HEK293T (cell line): ENCODE measurements at regions not wholly inside any gene's neighbourhood (a gene's known extent, or its start where the extent isn't known, plus 50 kb on each side); places are given as distances from the start of the nearest gene placed in this dataset.

Experiments
- CTCF ChIA-PET: fragments of 350-600 bp; formaldehyde crosslinking; extraction: SDS; loops from one replicate; lab custom pipeline; 2021; ENCODE audit warnings: antibody characterized with exemption, inconsistent platforms; lab: Yijun Ruan, JAX
- POLR2A ChIA-PET: fragments of 350-600 bp; formaldehyde crosslinking; extraction: SDS; loops from one replicate; lab custom pipeline; 2020; ENCODE audit warnings: antibody characterized with exemption, inconsistent platforms; lab: Yijun Ruan, JAX
- DNase-seq: peaks from one replicate; pipeline ENCODE4 v3.0.0; 2012; ENCODE audit warnings: mixed read lengths; ENCODE audit errors: extremely low spot score
- ARNT ChIP-seq: fragments of 450-650 bp; IDR thresholded peaks from 2 replicates; pipeline ENCODE4 v1.6.1; 2017; ENCODE audit warnings: mild to moderate bottlenecking
- BHLHE40 ChIP-seq: fragments of 450-650 bp; IDR thresholded peaks from 2 replicates; pipeline ENCODE4 v1.6.1; 2016; ENCODE audit warnings: mild to moderate bottlenecking, moderate library complexity, borderline replicate concordance
- CTBP1 ChIP-seq: fragments of 450-650 bp; IDR thresholded peaks from 2 replicates; pipeline ENCODE4 v1.6.1; 2016; ENCODE audit warnings: borderline replicate concordance
- ELF4 ChIP-seq: fragments of 450-650 bp; IDR thresholded peaks from 2 replicates; pipeline ENCODE4 v1.6.1; 2017; ENCODE audit warnings: antibody characterized with exemption
- FOXA1 ChIP-seq: fragments of 450-650 bp; IDR thresholded peaks from 2 replicates; pipeline ENCODE4 v1.6.1; 2016; ENCODE audit warnings: mild to moderate bottlenecking
- FOXK2 ChIP-seq: fragments of 450-650 bp; IDR thresholded peaks from 2 replicates; pipeline ENCODE4 v1.6.1; 2016; ENCODE audit warnings: mild to moderate bottlenecking
- FOXM1 ChIP-seq: fragments of 450-650 bp; IDR thresholded peaks from 2 replicates; pipeline ENCODE4 v1.6.1; 2017; ENCODE audit warnings: mild to moderate bottlenecking, borderline replicate concordance
- HDGF ChIP-seq: fragments of 450-650 bp; IDR thresholded peaks from 2 replicates; pipeline ENCODE4 v1.6.1; 2017; ENCODE audit warnings: antibody characterized with exemption, borderline replicate concordance
- L3MBTL2 ChIP-seq: fragments of 450-650 bp; conservative IDR thresholded peaks from 2 replicates; pipeline ENCODE4 v1.6.1; 2016; ENCODE audit warnings: mild to moderate bottlenecking
- LEF1 ChIP-seq: fragments of 450-650 bp; IDR thresholded peaks from 2 replicates; pipeline ENCODE4 v1.6.1; 2017; ENCODE audit warnings: mild to moderate bottlenecking, borderline replicate concordance
- NFRKB ChIP-seq: fragments of 450-650 bp; IDR thresholded peaks from 2 replicates; pipeline ENCODE4 v1.6.1; 2016; ENCODE audit warnings: mild to moderate bottlenecking, moderate library complexity
- PKNOX1 ChIP-seq: fragments of 450-650 bp; IDR thresholded peaks from 2 replicates; pipeline ENCODE4 v1.6.1; 2016
- SP1 ChIP-seq: fragments of 450-650 bp; IDR thresholded peaks from 2 replicates; pipeline ENCODE4 v1.6.1; 2017
- SUZ12 ChIP-seq: fragments of 450-650 bp; IDR thresholded peaks from 2 replicates; pipeline ENCODE4 v1.6.1; 2016; ENCODE audit warnings: mild to moderate bottlenecking
- TARDBP ChIP-seq: fragments of 450-650 bp; IDR thresholded peaks from 2 replicates; pipeline ENCODE4 v1.6.1; 2016
- ZNF384 ChIP-seq: fragments of 450-650 bp; IDR thresholded peaks from 2 replicates; pipeline ENCODE4 v1.6.1; 2016

GRCh38 chr3:81045976-81046375 is 715.5 kb downstream of the GBE1 start:
- no peak for TF ChIP-seq ZNF384
- TF ChIP-seq CTBP1: no peak
- no peak for TF ChIP-seq L3MBTL2
- TF ChIP-seq PKNOX1: no peak
- TF ChIP-seq ELF4: no peak
- no peak for TF ChIP-seq SP1
- TF ChIP-seq HDGF: no peak
- no peak for DNase-seq
- CTCF ChIA-PET: no interaction called here
- POLR2A ChIA-PET: no interaction called here

GRCh38 chr3:81045246-81045645 is 716.2 kb downstream of the GBE1 start:
- ChIA-PET CTCF (no interaction called here), POLR2A (no interaction called here)
- DNase-seq: no peak
- no peak for TF ChIP-seq ZNF384

GRCh38 chr3:81043660-81044199 is 717.7 kb downstream of the GBE1 start:
- POLR2A ChIA-PET: no interaction called here
- CTCF ChIA-PET: no interaction called here
- DNase-seq: no peak
- no peak for TF ChIP-seq PKNOX1
- TF ChIP-seq FOXK2: no peak
- no peak for TF ChIP-seq HDGF
- no peak for TF ChIP-seq L3MBTL2
- no peak for TF ChIP-seq BHLHE40
- TF ChIP-seq NFRKB: no peak
- TF ChIP-seq TARDBP: no peak
- TF ChIP-seq SUZ12: no peak
- TF ChIP-seq ELF4: no peak
- TF ChIP-seq SP1: no peak

GRCh38 chr3:81043009-81043408 is 718.4 kb downstream of the GBE1 start:
- no peak for TF ChIP-seq SUZ12
- no peak for TF ChIP-seq FOXM1
- POLR2A ChIA-PET: no interaction called here
- CTCF ChIA-PET: no interaction called here
- no peak for DNase-seq

GRCh38 chr3:81041331-81041730 is 720.1 kb downstream of the GBE1 start:
- TF ChIP-seq NFRKB (no peak), PKNOX1 (no peak), ZNF384 (no peak), ELF4 (no peak), FOXK2 (no peak), TARDBP (no peak), ARNT (no peak), FOXA1 (no peak), CTBP1 (no peak), HDGF (no peak), BHLHE40 (no peak), L3MBTL2 (no peak), SUZ12 (no peak), FOXM1 (no peak), SP1 (no peak)
- POLR2A ChIA-PET: no interaction called here
- CTCF ChIA-PET: no interaction called here
- DNase-seq: no peak

- ChIA-PET CTCF (no interaction called here), POLR2A (no interaction called here)
- TF ChIP-seq SP1 (no peak), TARDBP (no peak)
- DNase-seq: no peak
Observed at GRCh38 chr3:81040107-81040506, 721.3 kb downstream of the GBE1 start.

GRCh38 chr3:81033684-81034083 is 727.8 kb downstream of the GBE1 start:
- CTCF ChIA-PET: no interaction called here
- POLR2A ChIA-PET: no interaction called here
- no peak for TF ChIP-seq SP1
- TF ChIP-seq FOXA1: no peak
- no peak for TF ChIP-seq ELF4
- TF ChIP-seq L3MBTL2: no peak
- TF ChIP-seq HDGF: no peak
- TF ChIP-seq FOXK2: no peak
- TF ChIP-seq CTBP1: no peak
- TF ChIP-seq PKNOX1: no peak
- no peak for TF ChIP-seq ARNT
- TF ChIP-seq SUZ12: no peak
- no peak for TF ChIP-seq FOXM1
- no peak for TF ChIP-seq ZNF384
- TF ChIP-seq BHLHE40: no peak
- TF ChIP-seq LEF1: no peak
- no peak for TF ChIP-seq NFRKB
- no peak for TF ChIP-seq TARDBP

More at GRCh38 chr3:81033684-81034083, 727.8 kb downstream of the GBE1 start:
- no peak for DNase-seq
